ENCODE measurements at regions not wholly inside any gene's neighbourhood (a gene's known extent, or its start where the extent isn't known, plus 50 kb on each side); places are given as distances from the start of the nearest gene placed in this dataset.

DNA sequence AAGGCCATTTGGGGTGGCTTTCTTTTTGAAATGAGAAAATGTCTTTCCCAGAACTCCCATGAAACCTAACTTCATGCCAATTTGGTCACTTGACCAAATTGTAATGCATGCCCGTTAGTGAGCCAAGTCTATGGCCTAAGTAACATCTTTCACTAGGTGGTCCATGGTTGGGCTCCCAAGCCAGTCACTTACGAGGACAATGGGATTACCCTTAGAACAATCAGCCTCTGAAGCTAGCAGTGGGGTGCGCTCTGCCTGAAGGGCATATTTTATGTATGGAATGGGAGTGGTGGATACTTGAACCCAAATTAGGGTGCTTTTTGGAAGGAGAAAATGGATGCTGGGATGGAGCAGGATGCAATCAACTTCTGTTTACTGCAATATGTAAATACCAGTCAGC is 127.4 kb upstream of the GOLIM4 start:
- no peak for TF ChIP-seq POLR2A (IDR thresholded peaks at IDR 0.05)
- TF ChIP-seq, protein P1, sequence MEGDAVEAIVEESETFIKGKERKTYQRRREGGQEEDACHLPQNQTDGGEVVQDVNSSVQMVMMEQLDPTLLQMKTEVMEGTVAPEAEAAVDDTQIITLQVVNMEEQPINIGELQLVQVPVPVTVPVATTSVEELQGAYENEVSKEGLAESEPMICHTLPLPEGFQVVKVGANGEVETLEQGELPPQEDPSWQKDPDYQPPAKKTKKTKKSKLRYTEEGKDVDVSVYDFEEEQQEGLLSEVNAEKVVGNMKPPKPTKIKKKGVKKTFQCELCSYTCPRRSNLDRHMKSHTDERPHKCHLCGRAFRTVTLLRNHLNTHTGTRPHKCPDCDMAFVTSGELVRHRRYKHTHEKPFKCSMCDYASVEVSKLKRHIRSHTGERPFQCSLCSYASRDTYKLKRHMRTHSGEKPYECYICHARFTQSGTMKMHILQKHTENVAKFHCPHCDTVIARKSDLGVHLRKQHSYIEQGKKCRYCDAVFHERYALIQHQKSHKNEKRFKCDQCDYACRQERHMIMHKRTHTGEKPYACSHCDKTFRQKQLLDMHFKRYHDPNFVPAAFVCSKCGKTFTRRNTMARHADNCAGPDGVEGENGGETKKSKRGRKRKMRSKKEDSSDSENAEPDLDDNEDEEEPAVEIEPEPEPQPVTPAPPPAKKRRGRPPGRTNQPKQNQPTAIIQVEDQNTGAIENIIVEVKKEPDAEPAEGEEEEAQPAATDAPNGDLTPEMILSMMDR (IDR thresholded peaks at IDR 0.05), result no peak

Data from thyroid gland (tissue), 4 donors.